Stimulated activated CD8-positive, alpha-beta memory T cell treated with anti-CD3 and anti-CD28 coated beads, Interleukin-2, amount 100 ng/mL, for 48 hours (primary cell): ENCODE measurements at regions not wholly inside any gene's neighbourhood (a gene's known extent, or its start where the extent isn't known, plus 50 kb on each side); places are given as distances from the start of the nearest gene placed in this dataset.

Source experiments
- DNase-seq, 2 donors: peaks; one replicate each; pipeline ENCODE4 v3.0.0-alpha.2; 2020; ENCODE audit warnings: low read depth in 2 of 2

GRCh38 chr3:102081572-102082289 lies 232.4 kb downstream of the NFKBIZ start:
- DNase-seq, result no peak

- no peak for DNase-seq
Observed at GRCh38 chr3:102083473-102083872, 234.2 kb downstream of the NFKBIZ start.

GRCh38 chr3:102084006-102084405 lies 234.7 kb downstream of the NFKBIZ start:
- no peak for DNase-seq

- no peak for DNase-seq
Observed at GRCh38 chr3:102084704-102085103, 235.4 kb downstream of the NFKBIZ start.

- DNase-seq, result no peak
Observed at GRCh38 chr3:102085431-102086176, 236.3 kb downstream of the NFKBIZ start.

- DNase-seq, result no peak
Observed at GRCh38 chr3:102087236-102087635, 237.9 kb downstream of the NFKBIZ start.

GRCh38 chr3:102089239-102089638 lies 239.9 kb downstream of the NFKBIZ start:
- DNase-seq, result no peak

- DNase-seq, result no peak
Observed at GRCh38 chr3:102089904-102090720, 240.8 kb downstream of the NFKBIZ start.

GRCh38 chr3:102090721-102091045 lies 241.4 kb downstream of the NFKBIZ start:
- no peak for DNase-seq

GRCh38 chr3:102091358-102091757 lies 242.0 kb downstream of the NFKBIZ start:
- no peak for DNase-seq

- DNase-seq, result no peak
Observed at GRCh38 chr3:102092617-102093466, 243.5 kb downstream of the NFKBIZ start.

- DNase-seq, result no peak
Observed at GRCh38 chr3:102094506-102094905, 245.2 kb downstream of the NFKBIZ start.

GRCh38 chr3:102095383-102095782 lies 246.1 kb downstream of the NFKBIZ start:
- no peak for DNase-seq

GRCh38 chr3:102096066-102096465 lies 246.8 kb downstream of the NFKBIZ start:
- DNase-seq, result no peak

- DNase-seq, result no peak
Observed at GRCh38 chr3:102098130-102098885, 249.0 kb downstream of the NFKBIZ start.

GRCh38 chr3:102099913-102100312 lies 250.6 kb downstream of the NFKBIZ start:
- DNase-seq, result no peak

- DNase-seq, result no peak
Observed at GRCh38 chr3:102102394-102102793, 253.1 kb downstream of the NFKBIZ start.

GRCh38 chr3:102104033-102104432 lies 254.7 kb downstream of the NFKBIZ start:
- no peak for DNase-seq

GRCh38 chr3:102105193-102105592 lies 255.9 kb downstream of the NFKBIZ start:
- no peak for DNase-seq

- peak in 1 of 2 donors; percentile 7 for DNase-seq
Observed at GRCh38 chr3:102106416-102107097, 257.2 kb downstream of the NFKBIZ start.
